ENCODE measurements at regions not wholly inside any gene's neighbourhood (a gene's known extent, or its start where the extent isn't known, plus 50 kb on each side); places are given as distances from the start of the nearest gene placed in this dataset.

GRCh38 chr3:124456506-124456905 lies 273.7 kb upstream of the UMPS start:
- Histone ChIP-seq H3K4me3 (ENCODE audit: low read depth, low read length) (no peak overlapping the region), H3K27me3 (ENCODE audit: control insufficient read depth, insufficient read depth, low read length) (no peaks in the 10 kb centered on the region), H3K36me3 (ENCODE audit: control insufficient read depth, insufficient read depth, low read length) (no peaks in the 10 kb centered on the region)
- no peak for TF ChIP-seq CTCF (IDR thresholded peaks at IDR 0.05; ENCODE audit: insufficient read depth, low read length, severe bottlenecking)
- no peak for FAIRE-seq
- DNase-seq (ENCODE audit: low read depth) = no peak

DNA sequence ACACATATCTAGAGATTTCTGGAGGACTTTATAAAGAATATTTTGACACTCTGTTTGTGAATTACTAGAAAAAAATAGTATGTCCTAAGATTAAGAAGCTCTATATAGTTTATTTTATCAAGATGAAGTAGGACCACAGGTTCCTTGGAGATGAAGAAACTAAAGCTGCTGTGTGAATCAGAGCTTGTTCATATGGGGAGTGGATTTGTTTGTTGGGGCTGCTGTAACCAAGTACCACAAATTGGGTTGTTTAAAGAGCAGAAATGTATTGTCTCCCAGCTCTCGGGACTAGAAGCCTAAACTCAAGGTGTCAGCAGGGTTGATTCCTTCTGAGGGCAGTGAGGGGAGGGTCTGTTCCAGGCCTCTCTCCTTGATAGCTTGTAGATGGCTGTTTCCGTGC lies 270.6 kb upstream of the UMPS start:
- H3K27me3 ChIP-seq (ENCODE audit: control insufficient read depth, insufficient read depth, low read length) = no peaks in the 10 kb centered on the region
- no peaks in the 10 kb centered on the region for H3K36me3 ChIP-seq (ENCODE audit: control insufficient read depth, insufficient read depth, low read length)
- TF ChIP-seq CTCF (IDR thresholded peaks at IDR 0.05; ENCODE audit: insufficient read depth, low read length, severe bottlenecking) = no peak
- FAIRE-seq = no peak
- peak; percentile 46 for DNase-seq (ENCODE audit: low read depth)
- no peak overlapping the region for H3K4me3 ChIP-seq (ENCODE audit: low read depth, low read length)

GRCh38 chr3:124461126-124461525 lies 269.1 kb upstream of the UMPS start:
- no peaks in the 10 kb centered on the region for H3K27me3 ChIP-seq (ENCODE audit: control insufficient read depth, insufficient read depth, low read length)
- FAIRE-seq = no peak

GRCh38 chr3:124461838-124462632 lies 268.2 kb upstream of the UMPS start:
- DNase-seq (ENCODE audit: low read depth) = no peak
- FAIRE-seq = no peak
- no peaks in the 10 kb centered on the region for H3K36me3 ChIP-seq (ENCODE audit: control insufficient read depth, insufficient read depth, low read length)
- TF ChIP-seq CTCF (IDR thresholded peaks at IDR 0.05; ENCODE audit: insufficient read depth, low read length, severe bottlenecking) = no peak
- H3K4me3 ChIP-seq (ENCODE audit: low read depth, low read length) = no peak overlapping the region
- H3K27me3 ChIP-seq (ENCODE audit: control insufficient read depth, insufficient read depth, low read length) = no peaks in the 10 kb centered on the region

More at GRCh38 chr3:124461126-124461525, 269.1 kb upstream of the UMPS start:
- Histone ChIP-seq H3K36me3 (ENCODE audit: control insufficient read depth, insufficient read depth, low read length) (no peaks in the 10 kb centered on the region), H3K4me3 (ENCODE audit: low read depth, low read length) (no peak overlapping the region)
- DNase-seq (ENCODE audit: low read depth) = no peak
- no peak for TF ChIP-seq CTCF (IDR thresholded peaks at IDR 0.05; ENCODE audit: insufficient read depth, low read length, severe bottlenecking)

- Histone ChIP-seq H3K27me3 (ENCODE audit: control insufficient read depth, insufficient read depth, low read length) (no peaks in the 10 kb centered on the region), H3K36me3 (ENCODE audit: control insufficient read depth, insufficient read depth, low read length) (no peaks in the 10 kb centered on the region), H3K4me3 (ENCODE audit: low read depth, low read length) (no peak overlapping the region)
- no peak for FAIRE-seq
- TF ChIP-seq CTCF (IDR thresholded peaks at IDR 0.05; ENCODE audit: insufficient read depth, low read length, severe bottlenecking) = no peak
- no peak for DNase-seq (ENCODE audit: low read depth)
Observed at GRCh38 chr3:124463234-124463633, 267.0 kb upstream of the UMPS start.

All from bronchial epithelial cell (primary cell).